ENCODE measurements at regions not wholly inside any gene's neighbourhood (a gene's known extent, or its start where the extent isn't known, plus 50 kb on each side); places are given as distances from the start of the nearest gene placed in this dataset.

- TF ChIP-seq ZNF671 (CRISPR knock-in tag; IDR thresholded peaks at IDR 0.05): no peak
- TF ChIP-seq ATF2 (CRISPR knock-in tag; IDR thresholded peaks at IDR 0.05; ENCODE audit: borderline replicate concordance, low read depth): no peak
- TF ChIP-seq, protein P1, sequence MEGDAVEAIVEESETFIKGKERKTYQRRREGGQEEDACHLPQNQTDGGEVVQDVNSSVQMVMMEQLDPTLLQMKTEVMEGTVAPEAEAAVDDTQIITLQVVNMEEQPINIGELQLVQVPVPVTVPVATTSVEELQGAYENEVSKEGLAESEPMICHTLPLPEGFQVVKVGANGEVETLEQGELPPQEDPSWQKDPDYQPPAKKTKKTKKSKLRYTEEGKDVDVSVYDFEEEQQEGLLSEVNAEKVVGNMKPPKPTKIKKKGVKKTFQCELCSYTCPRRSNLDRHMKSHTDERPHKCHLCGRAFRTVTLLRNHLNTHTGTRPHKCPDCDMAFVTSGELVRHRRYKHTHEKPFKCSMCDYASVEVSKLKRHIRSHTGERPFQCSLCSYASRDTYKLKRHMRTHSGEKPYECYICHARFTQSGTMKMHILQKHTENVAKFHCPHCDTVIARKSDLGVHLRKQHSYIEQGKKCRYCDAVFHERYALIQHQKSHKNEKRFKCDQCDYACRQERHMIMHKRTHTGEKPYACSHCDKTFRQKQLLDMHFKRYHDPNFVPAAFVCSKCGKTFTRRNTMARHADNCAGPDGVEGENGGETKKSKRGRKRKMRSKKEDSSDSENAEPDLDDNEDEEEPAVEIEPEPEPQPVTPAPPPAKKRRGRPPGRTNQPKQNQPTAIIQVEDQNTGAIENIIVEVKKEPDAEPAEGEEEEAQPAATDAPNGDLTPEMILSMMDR (IDR thresholded peaks at IDR 0.05): no peak
- TF ChIP-seq ZBTB21 (CRISPR knock-in tag; IDR thresholded peaks at IDR 0.05; ENCODE audit: borderline replicate concordance): no peak
- no peak for TF ChIP-seq ZNF263 (CRISPR knock-in tag; IDR thresholded peaks at IDR 0.05; ENCODE audit: low read depth)
- no peak for TF ChIP-seq SP1 (CRISPR knock-in tag; conservative IDR thresholded peaks at IDR 0.05)
- no peak for TF ChIP-seq ZNF232 (CRISPR knock-in tag; IDR thresholded peaks at IDR 0.05)
- TF ChIP-seq E2F5 (CRISPR knock-in tag; IDR thresholded peaks at IDR 0.05): no peak
- TF ChIP-seq MLX (CRISPR knock-in tag; IDR thresholded peaks at IDR 0.05): no peak
- TF ChIP-seq JUN (CRISPR knock-in tag; IDR thresholded peaks at IDR 0.05): no peak
- TF ChIP-seq, protein P2, sequence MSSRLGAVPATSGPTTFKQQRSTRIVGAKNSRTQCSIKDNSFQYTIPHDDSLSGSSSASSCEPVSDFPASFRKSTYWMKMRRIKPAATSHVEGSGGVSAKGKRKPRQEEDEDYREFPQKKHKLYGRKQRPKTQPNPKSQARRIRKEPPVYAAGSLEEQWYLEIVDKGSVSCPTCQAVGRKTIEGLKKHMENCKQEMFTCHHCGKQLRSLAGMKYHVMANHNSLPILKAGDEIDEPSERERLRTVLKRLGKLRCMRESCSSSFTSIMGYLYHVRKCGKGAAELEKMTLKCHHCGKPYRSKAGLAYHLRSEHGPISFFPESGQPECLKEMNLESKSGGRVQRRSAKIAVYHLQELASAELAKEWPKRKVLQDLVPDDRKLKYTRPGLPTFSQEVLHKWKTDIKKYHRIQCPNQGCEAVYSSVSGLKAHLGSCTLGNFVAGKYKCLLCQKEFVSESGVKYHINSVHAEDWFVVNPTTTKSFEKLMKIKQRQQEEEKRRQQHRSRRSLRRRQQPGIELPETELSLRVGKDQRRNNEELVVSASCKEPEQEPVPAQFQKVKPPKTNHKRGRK (CRISPR knock-in tag; IDR thresholded peaks at IDR 0.05; ENCODE audit: borderline replicate concordance): no peak
These were observed 103.1 kb downstream of the ZNF467 start for GRCh38 chr7:149670288-149670687.
